KMS-11 (cell line): ENCODE measurements at regions not wholly inside any gene's neighbourhood (a gene's known extent, or its start where the extent isn't known, plus 50 kb on each side); places are given as distances from the start of the nearest gene placed in this dataset.
"Not testable (repeated sequence)": the region's sequence is repeated elsewhere in the genome, so short reads cannot be mapped to it uniquely, and the experiment has no call there.

Experiments
- H2AFZ ChIP-seq: fragments of 200-600 bp; sonication (generic); 2 replicates; pipeline ENCODE4 v1.6.1; 2016; ENCODE audit warnings: antibody characterized with exemption, mixed run types, low read depth
- H3K27ac ChIP-seq: fragments of 200-600 bp; sonication (generic); 2 replicates; pipeline ENCODE4 v1.6.1; 2016; ENCODE audit warnings: mild to moderate bottlenecking, mixed run types
- H3K27me3 ChIP-seq: fragments of 200-600 bp; sonication (generic); 2 replicates; pipeline ENCODE4 v1.6.1; 2017; ENCODE audit warnings: mild to moderate bottlenecking, low read depth, mixed run types, moderate library complexity; ENCODE audit not compliant: insufficient read depth
- H3K36me3 ChIP-seq: fragments of 200-600 bp; sonication (generic); 2 replicates; pipeline ENCODE4 v1.6.1; 2017; ENCODE audit warnings: mild to moderate bottlenecking, mixed run types; ENCODE audit not compliant: insufficient read depth
- H3K4me1 ChIP-seq: fragments of 200-600 bp; sonication (generic); 2 replicates; pipeline ENCODE4 v1.6.1; 2016; ENCODE audit warnings: mild to moderate bottlenecking, low read depth, mixed run types; ENCODE audit not compliant: poor library complexity, severe bottlenecking
- H3K4me2 ChIP-seq: fragments of 200-600 bp; sonication (generic); 2 replicates; pipeline ENCODE4 v1.7.0; 2016; ENCODE audit warnings: mild to moderate bottlenecking, mixed run types
- H3K4me3 ChIP-seq: fragments of 200-600 bp; sonication (generic); IDR thresholded peaks from 2 replicates; pipeline ENCODE4 v1.6.1; 2017; ENCODE audit warnings: low read depth, low read length, mixed read lengths; ENCODE audit not compliant: insufficient read depth
- H3K79me2 ChIP-seq: fragments of 200-600 bp; sonication (generic); 2 replicates; pipeline ENCODE4 v1.6.1; 2016; ENCODE audit warnings: low read depth, mixed run types; ENCODE audit not compliant: insufficient read depth
- H3K9ac ChIP-seq: fragments of 200-600 bp; sonication (generic); 2 replicates; pipeline ENCODE4 v1.6.1; 2016; ENCODE audit warnings: mild to moderate bottlenecking, mixed run types
- H4K20me1 ChIP-seq: fragments of 200-600 bp; sonication (generic); 2 replicates; pipeline ENCODE4 v1.6.1; 2016; ENCODE audit warnings: mild to moderate bottlenecking, mixed run types; ENCODE audit not compliant: insufficient read depth
- TF ChIP-seq, protein P1 (sequence below): fragments of 200-600 bp; sonication (generic); conservative IDR thresholded peaks from 2 replicates; pipeline ENCODE4 v1.6.1; 2017; ENCODE audit warnings: low read depth, mild to moderate bottlenecking, antibody characterized with exemption, low read length, moderate library complexity, mixed read lengths

DNA sequence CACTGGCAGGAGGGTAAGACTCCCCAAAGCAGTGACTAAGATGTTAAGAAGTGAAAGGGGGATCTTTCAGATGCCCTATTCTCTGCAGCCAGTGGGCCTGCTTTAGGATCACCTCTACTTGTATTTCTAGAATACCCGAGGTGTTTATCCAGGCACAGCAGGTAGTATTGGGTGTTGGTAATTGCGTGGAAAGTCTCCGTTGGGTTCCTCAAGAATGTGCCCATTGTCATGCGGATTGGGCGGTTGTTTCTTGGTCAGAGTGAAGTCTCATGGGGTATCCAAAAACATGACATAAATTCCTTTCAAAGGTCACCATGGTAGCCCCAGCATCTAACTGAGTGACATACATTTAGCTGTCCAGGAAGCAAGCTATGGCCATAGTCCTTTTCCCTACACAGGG lies 308.8 kb downstream of the RPIA start:
- no peak overlapping the region for H3K4me2 ChIP-seq
- H3K4me1 ChIP-seq = no peaks in the 10 kb centered on the region
- no peak overlapping the region for H3K9ac ChIP-seq
- H3K4me3 ChIP-seq = no peak overlapping the region
- H3K27me3 ChIP-seq = no peaks in the 10 kb centered on the region
- TF ChIP-seq, protein P1, sequence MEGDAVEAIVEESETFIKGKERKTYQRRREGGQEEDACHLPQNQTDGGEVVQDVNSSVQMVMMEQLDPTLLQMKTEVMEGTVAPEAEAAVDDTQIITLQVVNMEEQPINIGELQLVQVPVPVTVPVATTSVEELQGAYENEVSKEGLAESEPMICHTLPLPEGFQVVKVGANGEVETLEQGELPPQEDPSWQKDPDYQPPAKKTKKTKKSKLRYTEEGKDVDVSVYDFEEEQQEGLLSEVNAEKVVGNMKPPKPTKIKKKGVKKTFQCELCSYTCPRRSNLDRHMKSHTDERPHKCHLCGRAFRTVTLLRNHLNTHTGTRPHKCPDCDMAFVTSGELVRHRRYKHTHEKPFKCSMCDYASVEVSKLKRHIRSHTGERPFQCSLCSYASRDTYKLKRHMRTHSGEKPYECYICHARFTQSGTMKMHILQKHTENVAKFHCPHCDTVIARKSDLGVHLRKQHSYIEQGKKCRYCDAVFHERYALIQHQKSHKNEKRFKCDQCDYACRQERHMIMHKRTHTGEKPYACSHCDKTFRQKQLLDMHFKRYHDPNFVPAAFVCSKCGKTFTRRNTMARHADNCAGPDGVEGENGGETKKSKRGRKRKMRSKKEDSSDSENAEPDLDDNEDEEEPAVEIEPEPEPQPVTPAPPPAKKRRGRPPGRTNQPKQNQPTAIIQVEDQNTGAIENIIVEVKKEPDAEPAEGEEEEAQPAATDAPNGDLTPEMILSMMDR = no peak
- no peaks in the 10 kb centered on the region for H3K79me2 ChIP-seq
- no peak overlapping the region for H2AFZ ChIP-seq
- H3K27ac ChIP-seq = no peak overlapping the region
- H4K20me1 ChIP-seq = no peaks in the 10 kb centered on the region
- no peaks in the 10 kb centered on the region for H3K36me3 ChIP-seq

DNA sequence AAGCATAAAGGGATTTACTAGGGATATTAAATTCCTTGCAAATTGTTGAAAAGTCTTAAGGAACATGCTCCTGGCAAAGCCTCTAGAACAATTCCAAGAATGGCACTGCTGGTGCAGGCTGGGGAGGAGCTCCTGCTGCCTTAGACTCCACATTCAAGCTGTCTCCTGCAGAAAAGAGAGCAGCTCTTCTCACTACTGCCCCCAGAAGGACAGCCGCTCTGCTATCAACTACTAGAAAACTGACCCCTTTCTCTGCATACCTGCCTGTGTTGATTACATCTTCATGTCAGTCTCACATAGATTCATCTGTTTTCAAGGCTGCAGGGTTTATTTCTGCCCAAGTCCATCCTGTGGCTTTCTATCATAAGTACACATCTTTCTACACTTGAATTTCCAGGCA lies 312.8 kb downstream of the RPIA start:
- H4K20me1 ChIP-seq, H3K9ac ChIP-seq, H3K4me1 ChIP-seq, H3K79me2 ChIP-seq, H2AFZ ChIP-seq, H3K4me3 ChIP-seq, H3K36me3 ChIP-seq, H3K27me3 ChIP-seq, H3K27ac ChIP-seq, H3K4me2 ChIP-seq: not testable (repeated sequence)

DNA sequence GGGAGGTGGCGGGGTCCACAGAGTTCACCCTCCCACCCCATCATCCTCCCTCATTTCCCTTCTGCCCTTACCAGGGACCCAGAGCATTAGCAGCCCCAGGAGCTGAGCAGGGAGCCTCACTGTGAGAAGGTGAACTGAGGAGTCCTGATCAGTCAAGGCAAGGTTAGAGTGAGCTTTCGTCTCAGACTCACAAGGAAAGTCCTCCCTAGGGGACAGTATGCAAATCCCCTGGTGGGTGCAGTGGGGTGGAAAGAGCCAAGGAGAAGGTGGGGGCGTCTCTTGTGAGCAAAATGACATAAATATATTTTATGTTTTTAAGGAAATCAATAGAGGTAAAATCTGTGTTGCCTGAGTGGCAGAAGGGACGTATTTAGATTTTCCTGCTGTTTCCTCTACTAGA lies 329.1 kb downstream of the RPIA start:
- H2AFZ ChIP-seq, H4K20me1 ChIP-seq, H3K27ac ChIP-seq, H3K27me3 ChIP-seq, H3K4me1 ChIP-seq, H3K36me3 ChIP-seq, H3K9ac ChIP-seq, H3K4me3 ChIP-seq, H3K79me2 ChIP-seq, H3K4me2 ChIP-seq: not testable (repeated sequence)

DNA sequence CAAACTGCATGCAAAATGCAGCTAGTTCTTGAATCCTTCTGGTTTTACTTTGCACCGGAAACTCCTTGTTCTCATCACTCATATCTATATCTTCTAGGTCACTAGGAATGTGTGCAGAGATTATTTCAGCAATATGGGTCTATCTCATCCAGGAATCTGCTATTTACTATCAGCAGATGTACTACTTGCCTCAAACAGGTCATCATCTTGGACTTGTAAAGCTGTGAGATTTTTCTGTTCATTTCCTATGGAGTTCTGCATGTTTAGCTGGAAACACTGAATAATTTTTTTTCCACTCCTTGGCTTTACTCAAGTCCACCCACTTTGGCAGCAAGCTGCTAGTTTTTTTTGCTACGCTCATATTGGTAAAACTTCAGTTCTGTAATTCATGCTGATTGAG lies 334.8 kb downstream of the RPIA start:
- H4K20me1 ChIP-seq, H3K27ac ChIP-seq, H3K36me3 ChIP-seq, H3K4me2 ChIP-seq, H3K4me1 ChIP-seq, H2AFZ ChIP-seq, H3K4me3 ChIP-seq, H3K9ac ChIP-seq, H3K27me3 ChIP-seq, H3K79me2 ChIP-seq: not testable (repeated sequence)

DNA sequence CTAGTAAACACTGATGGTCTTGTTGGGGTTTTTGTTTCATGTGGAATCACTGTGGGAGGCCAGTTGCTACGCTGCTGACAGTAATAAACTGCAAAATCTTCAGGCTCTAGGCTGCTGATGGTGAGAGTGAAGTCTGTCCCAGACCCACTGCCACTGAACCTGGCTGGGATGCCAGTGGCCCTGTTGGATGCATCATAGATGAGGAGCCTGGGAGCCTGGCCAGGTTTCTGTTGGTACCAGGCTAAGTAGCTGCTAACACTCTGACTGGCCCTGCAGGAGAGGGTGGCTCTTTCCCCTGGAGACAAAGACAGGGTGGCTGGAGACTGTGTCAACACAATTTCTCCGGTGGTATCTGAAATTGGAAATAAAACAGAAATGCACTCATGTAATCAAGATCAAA lies 335.6 kb downstream of the RPIA start:
- not testable (repeated sequence) for H3K9ac ChIP-seq, H4K20me1 ChIP-seq, H3K27ac ChIP-seq, H3K4me3 ChIP-seq, H2AFZ ChIP-seq, H3K4me1 ChIP-seq, H3K79me2 ChIP-seq, H3K27me3 ChIP-seq, H3K4me2 ChIP-seq, H3K36me3 ChIP-seq

DNA sequence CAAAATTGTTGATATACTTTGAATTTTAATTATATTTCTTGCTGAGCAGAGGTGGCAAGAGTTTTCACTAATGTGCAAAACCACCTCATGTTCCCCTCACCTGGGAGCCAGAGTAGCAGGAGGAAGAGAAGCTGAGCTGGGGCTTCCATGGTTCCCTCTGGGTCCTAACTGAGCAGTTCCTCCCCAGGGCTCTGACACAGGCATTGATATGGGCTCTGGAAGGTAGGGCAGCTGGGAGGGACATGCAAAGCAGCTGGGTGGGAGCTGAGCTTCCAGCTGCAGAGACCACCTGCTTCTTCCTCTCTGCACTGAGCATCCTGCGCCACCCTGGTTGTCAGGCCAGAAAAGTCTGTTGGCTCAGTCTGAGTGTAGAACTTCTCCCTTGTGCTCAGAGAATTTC lies 336.1 kb downstream of the RPIA start:
- H3K36me3 ChIP-seq, H3K9ac ChIP-seq, H3K27ac ChIP-seq, H3K4me3 ChIP-seq, H4K20me1 ChIP-seq, H3K79me2 ChIP-seq, H2AFZ ChIP-seq, H3K27me3 ChIP-seq, H3K4me2 ChIP-seq, H3K4me1 ChIP-seq: not testable (repeated sequence)

DNA sequence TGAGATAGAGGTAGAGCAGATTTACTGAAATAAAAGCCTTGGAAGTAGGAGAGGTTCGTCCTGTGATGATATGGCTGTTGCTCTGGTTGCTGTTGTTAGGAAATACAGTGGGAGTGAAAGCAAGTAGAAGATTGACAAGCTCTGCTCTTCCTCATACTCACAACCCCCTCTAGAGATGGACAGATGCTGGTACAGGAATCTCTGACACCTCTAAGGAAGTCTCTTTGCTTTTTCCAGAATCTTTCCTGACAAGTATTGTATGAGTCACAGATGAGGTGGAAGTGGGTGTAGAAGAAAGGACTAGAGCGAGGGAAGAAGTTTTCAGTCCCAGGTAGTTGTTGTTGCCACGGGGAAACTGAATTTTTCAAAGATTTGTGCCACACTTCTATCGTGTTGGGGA lies 337.8 kb downstream of the RPIA start:
- not testable (repeated sequence) for H3K9ac ChIP-seq, H3K27ac ChIP-seq, H3K79me2 ChIP-seq, H3K4me2 ChIP-seq, H3K4me3 ChIP-seq, H2AFZ ChIP-seq, H4K20me1 ChIP-seq, H3K27me3 ChIP-seq, H3K4me1 ChIP-seq, H3K36me3 ChIP-seq
